ENCODE measurements at regions not wholly inside any gene's neighbourhood (a gene's known extent, or its start where the extent isn't known, plus 50 kb on each side); places are given as distances from the start of the nearest gene placed in this dataset.

DNA sequence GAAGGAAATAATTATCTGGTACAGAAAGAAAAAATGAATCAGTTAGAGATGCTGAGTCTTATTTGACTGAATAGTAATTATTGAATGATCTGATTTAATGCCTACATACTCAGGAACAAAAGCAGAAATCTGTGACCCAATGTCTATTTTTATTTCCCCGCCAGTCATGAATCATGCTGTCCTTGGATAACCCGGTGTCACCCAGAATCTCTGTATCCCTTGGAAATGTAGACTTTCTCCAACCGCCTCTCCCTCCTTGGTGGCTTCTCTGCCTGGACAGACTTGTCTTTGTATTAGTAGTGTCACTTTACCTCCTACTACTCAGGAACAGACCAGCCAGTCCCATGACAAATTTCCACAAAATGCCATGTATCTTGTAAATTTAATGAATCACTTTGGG, 173.3 kb upstream of the PDGFD start:
- Histone ChIP-seq H3K27me3 (no peaks in the 10 kb centered on the region), H3K4me1 (no peaks in the 10 kb centered on the region), H3K4me3 (no peak overlapping the region), H3K27ac (no peak overlapping the region), H3K36me3 (no peaks in the 10 kb centered on the region), H3K9me3 (no peaks in the 10 kb centered on the region)
- ATAC-seq (ENCODE audit: low FRiP score in 2 of 2) (no peak), DNase-seq (no peak)
- no peak for TF ChIP-seq EP300 (IDR thresholded peaks at IDR 0.05)
- TF ChIP-seq, protein P1, sequence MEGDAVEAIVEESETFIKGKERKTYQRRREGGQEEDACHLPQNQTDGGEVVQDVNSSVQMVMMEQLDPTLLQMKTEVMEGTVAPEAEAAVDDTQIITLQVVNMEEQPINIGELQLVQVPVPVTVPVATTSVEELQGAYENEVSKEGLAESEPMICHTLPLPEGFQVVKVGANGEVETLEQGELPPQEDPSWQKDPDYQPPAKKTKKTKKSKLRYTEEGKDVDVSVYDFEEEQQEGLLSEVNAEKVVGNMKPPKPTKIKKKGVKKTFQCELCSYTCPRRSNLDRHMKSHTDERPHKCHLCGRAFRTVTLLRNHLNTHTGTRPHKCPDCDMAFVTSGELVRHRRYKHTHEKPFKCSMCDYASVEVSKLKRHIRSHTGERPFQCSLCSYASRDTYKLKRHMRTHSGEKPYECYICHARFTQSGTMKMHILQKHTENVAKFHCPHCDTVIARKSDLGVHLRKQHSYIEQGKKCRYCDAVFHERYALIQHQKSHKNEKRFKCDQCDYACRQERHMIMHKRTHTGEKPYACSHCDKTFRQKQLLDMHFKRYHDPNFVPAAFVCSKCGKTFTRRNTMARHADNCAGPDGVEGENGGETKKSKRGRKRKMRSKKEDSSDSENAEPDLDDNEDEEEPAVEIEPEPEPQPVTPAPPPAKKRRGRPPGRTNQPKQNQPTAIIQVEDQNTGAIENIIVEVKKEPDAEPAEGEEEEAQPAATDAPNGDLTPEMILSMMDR (IDR thresholded peaks at IDR 0.05): no peak
- 89 to 93% methylated on average over 3 of the region's 3 CpGs for WGBS, 2 donors

DNA sequence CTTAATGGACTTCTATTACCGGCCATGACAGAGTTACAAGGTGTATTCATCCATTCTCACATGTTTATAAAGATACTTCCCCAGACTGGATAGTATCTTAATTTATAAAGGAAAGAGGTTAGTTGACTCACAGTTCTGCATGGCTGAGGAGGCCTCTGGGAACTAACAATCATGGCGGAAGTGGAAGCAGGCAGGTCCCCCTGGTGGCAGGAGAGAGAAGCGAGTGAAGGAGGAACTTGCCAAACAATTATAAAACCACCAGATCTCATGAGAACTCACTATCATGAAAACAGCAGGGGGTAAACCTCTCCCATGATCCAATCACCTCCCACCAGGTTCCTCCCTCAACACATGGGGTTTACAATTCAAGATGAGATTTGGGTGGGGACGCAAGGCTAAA, 170.0 kb upstream of the PDGFD start:
- TF ChIP-seq EP300 (IDR thresholded peaks at IDR 0.05) (no peak), POLR2A (IDR thresholded peaks at IDR 0.05) (no peak), POLR2AphosphoS5 (IDR thresholded peaks at IDR 0.05) (no peak)
- TF ChIP-seq, protein P1 (IDR thresholded peaks at IDR 0.05): no peak
- Histone ChIP-seq H3K9me3 (no peaks in the 10 kb centered on the region), H3K27me3 (no peaks in the 10 kb centered on the region), H3K4me3 (no peak overlapping the region), H3K36me3 (no peaks in the 10 kb centered on the region), H3K27ac (no peak overlapping the region), H3K4me1 (no peaks in the 10 kb centered on the region)
- no peak for ATAC-seq (ENCODE audit: low FRiP score in 2 of 2)
- WGBS, 2 donors: 89% methylated on average over 4 of the region's 4 CpGs
- DNase-seq: no peak

DNA sequence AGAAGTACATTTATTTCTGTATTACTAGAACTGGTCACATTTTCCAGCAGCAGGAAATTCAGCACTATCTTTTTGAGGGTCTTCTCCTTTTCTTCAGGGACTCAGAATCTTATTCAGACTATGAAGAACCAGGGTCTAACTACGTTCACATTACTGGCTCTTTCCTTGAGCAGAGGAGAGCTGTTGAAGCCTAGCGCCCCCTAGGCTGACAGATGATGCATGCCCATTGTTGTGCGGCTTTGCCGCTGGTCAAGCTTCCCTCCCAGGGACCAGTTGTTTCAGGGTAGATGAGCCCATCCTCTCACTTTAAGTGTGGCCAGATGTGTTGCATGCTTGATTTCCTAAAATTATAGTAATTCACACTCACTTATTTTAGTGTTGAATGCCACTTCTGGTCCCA, 168.2 kb upstream of the PDGFD start:
- Histone ChIP-seq H3K9me3 (no peaks in the 10 kb centered on the region), H3K27me3 (no peaks in the 10 kb centered on the region), H3K4me3 (no peak overlapping the region), H3K4me1 (no peaks in the 10 kb centered on the region), H3K36me3 (no peaks in the 10 kb centered on the region), H3K27ac (no peak overlapping the region)
- WGBS, 2 donors: 72 to 76% methylated on average over 4 of the region's 4 CpGs
- no peak for TF ChIP-seq EP300 (IDR thresholded peaks at IDR 0.05)
- TF ChIP-seq, protein P1 (IDR thresholded peaks at IDR 0.05): no peak
- TF ChIP-seq POLR2A (IDR thresholded peaks at IDR 0.05): no peak
- no peak for TF ChIP-seq POLR2AphosphoS5 (IDR thresholded peaks at IDR 0.05)
- ATAC-seq (ENCODE audit: low FRiP score in 2 of 2) (no peak), DNase-seq (no peak)

DNA sequence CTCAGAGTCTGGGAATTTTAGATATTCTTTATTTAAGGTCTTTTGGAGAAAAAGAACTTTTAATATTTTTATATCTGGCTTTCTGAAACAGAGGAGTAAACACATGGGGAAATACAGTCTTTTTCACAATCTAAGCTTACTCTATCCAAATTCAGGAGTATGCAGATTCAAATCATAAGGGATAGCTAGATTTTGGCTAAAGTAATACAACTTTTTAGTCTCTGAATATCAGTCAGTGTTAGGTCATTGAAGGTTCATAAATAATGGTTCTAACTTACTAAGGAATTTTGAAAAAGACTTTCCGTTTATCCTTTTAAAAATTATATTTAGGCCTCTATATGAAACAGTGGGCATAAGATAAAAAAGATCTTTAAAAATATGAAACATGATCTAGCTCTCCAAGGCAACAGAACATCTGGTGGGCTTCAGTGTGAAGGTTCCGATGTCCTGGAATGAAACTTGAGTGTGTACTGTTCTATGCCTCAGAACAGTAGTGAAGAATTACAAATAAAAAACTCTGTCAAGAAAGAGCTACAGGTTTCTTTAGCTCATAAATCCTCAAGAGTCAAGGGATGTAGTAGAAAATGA, 165.2 kb upstream of the PDGFD start:
- TF ChIP-seq POLR2A (IDR thresholded peaks at IDR 0.05) (no peak), EP300 (IDR thresholded peaks at IDR 0.05) (no peak), POLR2AphosphoS5 (IDR thresholded peaks at IDR 0.05) (no peak)
- TF ChIP-seq, protein P1 (IDR thresholded peaks at IDR 0.05): no peak
- Histone ChIP-seq H3K9me3 (no peaks in the 10 kb centered on the region), H3K36me3 (no peaks in the 10 kb centered on the region), H3K27ac (no peak overlapping the region), H3K4me1 (no peaks in the 10 kb centered on the region), H3K4me3 (no peak overlapping the region), H3K27me3 (no peaks in the 10 kb centered on the region)
- WGBS, 2 donors: 75 to 83% methylated on average over 2 of the region's 2 CpGs
- ATAC-seq (ENCODE audit: low FRiP score in 2 of 2): no peak
- no peak for DNase-seq

DNA sequence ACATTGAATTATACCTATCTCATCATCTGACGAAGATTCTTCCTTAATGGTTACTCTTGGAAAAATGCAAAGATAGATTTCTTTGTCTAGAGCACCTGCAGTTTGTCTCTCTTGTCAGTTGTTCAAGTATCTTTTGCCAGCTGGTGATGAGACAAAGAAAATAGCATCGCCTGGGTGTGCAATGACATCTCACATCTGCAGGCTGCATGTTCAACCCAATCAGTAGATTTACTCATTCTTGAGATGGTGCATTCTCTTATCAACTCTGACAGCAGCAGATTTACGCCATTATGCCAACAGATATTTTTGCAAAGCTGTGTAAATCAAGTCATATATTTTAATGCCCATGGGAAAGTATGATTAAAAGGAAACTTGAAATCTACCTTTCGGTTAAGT, 164.6 kb upstream of the PDGFD start:
- H3K4me1 ChIP-seq: no peaks in the 10 kb centered on the region
- no peak overlapping the region for H3K27ac ChIP-seq
- DNase-seq (no peak), ATAC-seq (ENCODE audit: low FRiP score in 2 of 2) (no peak)
- no peak overlapping the region for H3K4me3 ChIP-seq
- H3K9me3 ChIP-seq: no peaks in the 10 kb centered on the region
- no peak for TF ChIP-seq EP300 (IDR thresholded peaks at IDR 0.05)
- TF ChIP-seq POLR2AphosphoS5 (IDR thresholded peaks at IDR 0.05): no peak
- no peaks in the 10 kb centered on the region for H3K27me3 ChIP-seq
- WGBS, 2 donors: 74 to 76% methylated on average over 4 of the region's 4 CpGs
- no peaks in the 10 kb centered on the region for H3K36me3 ChIP-seq

Measured in upper lobe of left lung (tissue), 6 donors.